Neutrophil (primary cell): ENCODE measurements at regions not wholly inside any gene's neighbourhood (a gene's known extent, or its start where the extent isn't known, plus 50 kb on each side); places are given as distances from the start of the nearest gene placed in this dataset.

Experiments
- H3K27ac ChIP-seq: fragments of 200-600 bp; sonication (generic); 2 replicates; pipeline ENCODE4 v1.5.1; 2016; ENCODE audit warnings: mild to moderate bottlenecking, moderate library complexity
- H3K27me3 ChIP-seq: fragments of 200-600 bp; sonication (generic); 2 replicates; pipeline ENCODE4 v1.6.0; 2016; ENCODE audit warnings: mild to moderate bottlenecking
- H3K36me3 ChIP-seq: fragments of 200-600 bp; sonication (generic); 2 replicates; pipeline ENCODE4 v1.5.1; 2017
- H3K4me1 ChIP-seq, 2 experiments: fragments of 200-600 bp in 1 of 2; sonication (generic) in 1 of 2; 1 replicate in 1 of 2; 2 replicates in 1 of 2; pipeline versions ENCODE4 v1.5.1 to v1.6.1; 2013 to 2016; ENCODE audit warnings: low read depth in 1 of 2, low read length in 1 of 2, mild to moderate bottlenecking in 1 of 2, moderate library complexity in 1 of 2; ENCODE audit not compliant: control insufficient read depth in 1 of 2, insufficient read depth in 1 of 2
- H3K4me3 ChIP-seq, 2 experiments: fragments of 200-600 bp in 1 of 2; sonication (generic) in 1 of 2; 1 replicate in 1 of 2; 2 replicates in 1 of 2; pipeline ENCODE4 v1.5.1; 2013 to 2016; ENCODE audit warnings: low read depth in 1 of 2, low read length in 1 of 2, mild to moderate bottlenecking in 1 of 2, moderate library complexity in 1 of 2
- H3K9me3 ChIP-seq: fragments of 200-600 bp; sonication (generic); 2 replicates; pipeline ENCODE4 v1.5.1; 2016
- TF ChIP-seq, protein P1 (sequence below): fragments of 200-600 bp; sonication (generic); IDR thresholded peaks from 2 replicates; pipeline ENCODE4 v1.5.1; 2016; ENCODE audit warnings: antibody characterized with exemption

GRCh38 chr4:111120191-111120590 is 497.3 kb upstream of the PITX2 start:
- no peaks in the 10 kb centered on the region for H3K4me1 ChIP-seq
- no peak overlapping the region for H3K4me3 ChIP-seq
- H3K9me3 ChIP-seq: no peaks in the 10 kb centered on the region
- no peak overlapping the region for H3K27ac ChIP-seq
- TF ChIP-seq, protein P1, sequence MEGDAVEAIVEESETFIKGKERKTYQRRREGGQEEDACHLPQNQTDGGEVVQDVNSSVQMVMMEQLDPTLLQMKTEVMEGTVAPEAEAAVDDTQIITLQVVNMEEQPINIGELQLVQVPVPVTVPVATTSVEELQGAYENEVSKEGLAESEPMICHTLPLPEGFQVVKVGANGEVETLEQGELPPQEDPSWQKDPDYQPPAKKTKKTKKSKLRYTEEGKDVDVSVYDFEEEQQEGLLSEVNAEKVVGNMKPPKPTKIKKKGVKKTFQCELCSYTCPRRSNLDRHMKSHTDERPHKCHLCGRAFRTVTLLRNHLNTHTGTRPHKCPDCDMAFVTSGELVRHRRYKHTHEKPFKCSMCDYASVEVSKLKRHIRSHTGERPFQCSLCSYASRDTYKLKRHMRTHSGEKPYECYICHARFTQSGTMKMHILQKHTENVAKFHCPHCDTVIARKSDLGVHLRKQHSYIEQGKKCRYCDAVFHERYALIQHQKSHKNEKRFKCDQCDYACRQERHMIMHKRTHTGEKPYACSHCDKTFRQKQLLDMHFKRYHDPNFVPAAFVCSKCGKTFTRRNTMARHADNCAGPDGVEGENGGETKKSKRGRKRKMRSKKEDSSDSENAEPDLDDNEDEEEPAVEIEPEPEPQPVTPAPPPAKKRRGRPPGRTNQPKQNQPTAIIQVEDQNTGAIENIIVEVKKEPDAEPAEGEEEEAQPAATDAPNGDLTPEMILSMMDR: no peak
- no peaks in the 10 kb centered on the region for H3K27me3 ChIP-seq
- no peaks in the 10 kb centered on the region for H3K36me3 ChIP-seq

- H3K27ac ChIP-seq: no peak overlapping the region
- H3K36me3 ChIP-seq: no peaks in the 10 kb centered on the region
- H3K4me3 ChIP-seq: no peak overlapping the region
- H3K4me1 ChIP-seq: no peaks in the 10 kb centered on the region
- no peaks in the 10 kb centered on the region for H3K27me3 ChIP-seq
- no peaks in the 10 kb centered on the region for H3K9me3 ChIP-seq
- TF ChIP-seq, protein P1: no peak
These were observed 503.5 kb upstream of the PITX2 start for GRCh38 chr4:111126340-111126739.

- Histone ChIP-seq H3K9me3 (no peaks in the 10 kb centered on the region), H3K27me3 (no peaks in the 10 kb centered on the region)
- TF ChIP-seq, protein P1: no peak
These were observed 505.0 kb upstream of the PITX2 start for GRCh38 chr4:111127841-111128240.

GRCh38 chr4:111128327-111128726 is 505.4 kb upstream of the PITX2 start:
- H3K9me3 ChIP-seq: no peaks in the 10 kb centered on the region
- no peaks in the 10 kb centered on the region for H3K36me3 ChIP-seq
- H3K4me1 ChIP-seq: no peaks in the 10 kb centered on the region
- no peak overlapping the region for H3K27ac ChIP-seq
- no peak overlapping the region for H3K4me3 ChIP-seq
- TF ChIP-seq, protein P1: no peak
- H3K27me3 ChIP-seq: no peaks in the 10 kb centered on the region

More at GRCh38 chr4:111127841-111128240, 505.0 kb upstream of the PITX2 start:
- Histone ChIP-seq H3K27ac (no peak overlapping the region), H3K36me3 (no peaks in the 10 kb centered on the region), H3K4me1 (no peaks in the 10 kb centered on the region), H3K4me3 (no peak overlapping the region)

GRCh38 chr4:111136438-111136837 is 513.6 kb upstream of the PITX2 start:
- H3K27me3 ChIP-seq: no peaks in the 10 kb centered on the region
- no peaks in the 10 kb centered on the region for H3K9me3 ChIP-seq

More at GRCh38 chr4:111136438-111136837, 513.6 kb upstream of the PITX2 start:
- no peaks in the 10 kb centered on the region for H3K36me3 ChIP-seq
- TF ChIP-seq, protein P1: no peak
- no peak overlapping the region for H3K4me3 ChIP-seq
- H3K27ac ChIP-seq: no peak overlapping the region
- H3K4me1 ChIP-seq: no peaks in the 10 kb centered on the region
